Omental fat pad (tissue), 3 donors: ENCODE measurements at regions not wholly inside any gene's neighbourhood (a gene's known extent, or its start where the extent isn't known, plus 50 kb on each side); places are given as distances from the start of the nearest gene placed in this dataset.

Experiments
- ATAC-seq: fragments of 150-250 bp; one replicate; pipeline ENCODE4 v1.9.1; 2016; ENCODE audit warnings: mild to moderate bottlenecking, moderate library complexity; ENCODE audit not compliant: low FRiP score
- DNase-seq: peaks from one replicate; pipeline ENCODE4 v3.0.0-alpha.2; 2019; ENCODE audit warnings: low spot score
- TF ChIP-seq, protein P1 (sequence below), 3 donors: fragments of 450-650 bp; IDR thresholded peaks; one replicate each; pipeline ENCODE4 v1.5.1; 2016 to 2017; ENCODE audit warnings: antibody characterized with exemption in 3 of 3, mild to moderate bottlenecking in 3 of 3, moderate library complexity in 2 of 3

DNA sequence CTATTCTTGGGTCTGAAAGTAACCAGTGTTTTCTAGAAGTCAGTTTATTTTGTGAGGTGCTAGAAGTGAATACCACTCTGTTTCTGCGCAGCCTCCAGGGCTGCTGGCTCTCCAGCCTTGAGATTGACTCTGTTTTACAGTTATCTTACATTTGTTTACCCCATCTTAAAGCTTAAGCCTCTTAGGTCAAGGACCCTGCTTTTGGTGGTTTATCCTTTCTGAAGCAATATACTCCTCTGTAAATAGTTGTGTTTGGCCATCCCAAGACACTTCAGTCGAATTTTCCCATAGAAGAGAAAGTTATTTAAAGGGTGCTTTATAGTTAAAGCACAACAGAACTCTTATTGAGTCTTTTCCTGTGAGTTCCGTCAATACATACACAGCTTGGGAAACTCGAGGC lies 190.6 kb upstream of the RSPO3 start:
- TF ChIP-seq, protein P1, sequence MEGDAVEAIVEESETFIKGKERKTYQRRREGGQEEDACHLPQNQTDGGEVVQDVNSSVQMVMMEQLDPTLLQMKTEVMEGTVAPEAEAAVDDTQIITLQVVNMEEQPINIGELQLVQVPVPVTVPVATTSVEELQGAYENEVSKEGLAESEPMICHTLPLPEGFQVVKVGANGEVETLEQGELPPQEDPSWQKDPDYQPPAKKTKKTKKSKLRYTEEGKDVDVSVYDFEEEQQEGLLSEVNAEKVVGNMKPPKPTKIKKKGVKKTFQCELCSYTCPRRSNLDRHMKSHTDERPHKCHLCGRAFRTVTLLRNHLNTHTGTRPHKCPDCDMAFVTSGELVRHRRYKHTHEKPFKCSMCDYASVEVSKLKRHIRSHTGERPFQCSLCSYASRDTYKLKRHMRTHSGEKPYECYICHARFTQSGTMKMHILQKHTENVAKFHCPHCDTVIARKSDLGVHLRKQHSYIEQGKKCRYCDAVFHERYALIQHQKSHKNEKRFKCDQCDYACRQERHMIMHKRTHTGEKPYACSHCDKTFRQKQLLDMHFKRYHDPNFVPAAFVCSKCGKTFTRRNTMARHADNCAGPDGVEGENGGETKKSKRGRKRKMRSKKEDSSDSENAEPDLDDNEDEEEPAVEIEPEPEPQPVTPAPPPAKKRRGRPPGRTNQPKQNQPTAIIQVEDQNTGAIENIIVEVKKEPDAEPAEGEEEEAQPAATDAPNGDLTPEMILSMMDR (IDR thresholded peaks at IDR 0.05): no peak
- no peak for ATAC-seq
- DNase-seq: no peak

DNA sequence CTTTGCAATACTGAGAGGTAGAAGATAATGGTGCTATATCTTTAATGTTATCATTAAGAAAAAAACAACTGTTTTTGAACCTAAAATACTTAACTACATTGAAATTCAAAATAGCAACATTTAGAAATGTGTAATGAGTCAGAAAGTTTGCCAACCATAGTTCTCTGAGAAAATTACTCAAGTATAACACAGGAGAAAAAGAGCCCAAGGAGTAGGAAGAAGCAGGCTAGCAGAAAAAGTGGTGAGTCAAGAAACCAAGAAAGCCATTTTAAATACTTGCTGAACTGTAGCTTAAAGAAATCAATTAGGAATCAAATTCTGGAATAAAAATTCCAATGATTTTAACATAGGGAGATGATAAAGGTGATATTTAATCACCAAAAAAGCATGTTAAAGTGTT lies 181.0 kb upstream of the RSPO3 start:
- DNase-seq: no peak
- no peak for ATAC-seq
- TF ChIP-seq, protein P1 (IDR thresholded peaks at IDR 0.05): no peak

DNA sequence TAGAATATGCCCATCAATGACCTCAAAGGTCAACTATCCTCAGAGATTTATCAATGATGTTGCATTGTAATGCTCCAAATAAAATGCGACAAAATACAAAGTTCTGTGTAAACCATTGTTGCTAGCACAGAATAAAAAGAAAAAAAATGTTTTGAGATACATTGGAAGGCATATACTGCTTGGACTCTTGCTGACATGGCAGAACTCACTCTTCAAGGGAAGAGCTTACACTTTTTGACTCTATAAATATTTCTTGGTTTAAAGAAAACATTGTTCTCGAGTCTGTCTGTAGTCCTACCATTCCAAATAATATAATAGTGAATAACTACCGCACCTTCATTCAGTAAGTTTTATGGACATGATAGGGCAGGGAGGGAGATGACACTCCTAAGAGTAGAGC lies 178.7 kb upstream of the RSPO3 start:
- DNase-seq: no peak
- ATAC-seq: no peak
- TF ChIP-seq, protein P1 (IDR thresholded peaks at IDR 0.05): no peak

DNA sequence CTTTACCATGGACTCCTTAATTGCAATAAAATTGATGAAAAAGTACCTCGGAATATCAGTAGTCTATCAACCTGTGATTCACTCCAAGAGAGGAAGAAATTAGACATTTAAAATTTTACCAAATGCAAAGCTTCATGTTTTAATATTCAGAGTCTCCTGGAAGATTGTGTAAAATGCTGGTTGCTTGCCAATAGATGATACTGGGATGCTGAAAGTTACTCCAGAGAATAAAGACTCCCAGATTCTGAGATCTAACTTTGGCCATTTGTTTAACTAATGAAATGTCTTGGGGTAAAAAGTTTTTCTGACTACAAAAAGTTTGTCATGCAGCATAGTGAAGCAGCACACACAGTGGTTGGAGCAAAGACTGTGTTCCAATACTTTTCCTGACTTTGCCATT lies 176.7 kb upstream of the RSPO3 start:
- TF ChIP-seq, protein P1 (IDR thresholded peaks at IDR 0.05): no peak
- DNase-seq (no peak), ATAC-seq (no peak)

DNA sequence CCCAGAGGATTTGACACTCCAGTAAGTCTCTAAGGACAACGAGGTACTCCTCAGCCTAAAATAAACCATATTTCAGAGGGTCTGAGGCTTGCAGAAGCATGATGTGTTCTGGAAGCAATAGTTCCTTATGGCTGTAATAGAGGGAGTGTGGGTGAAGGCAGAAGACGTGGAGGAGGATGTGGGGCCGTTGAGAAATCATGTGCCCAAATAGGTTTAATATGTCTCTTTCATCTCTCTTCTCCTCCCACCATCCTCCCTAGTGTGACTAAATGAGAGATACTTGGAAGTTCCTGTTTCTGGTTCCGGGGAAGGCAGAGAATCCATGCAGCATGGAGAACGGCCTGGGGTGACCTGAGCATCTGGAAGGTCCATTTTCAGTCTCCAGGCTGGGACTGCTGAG lies 174.0 kb upstream of the RSPO3 start:
- no peak for DNase-seq
- ATAC-seq: peak; percentile 54
- TF ChIP-seq, protein P1 (IDR thresholded peaks at IDR 0.05): no peak

DNA sequence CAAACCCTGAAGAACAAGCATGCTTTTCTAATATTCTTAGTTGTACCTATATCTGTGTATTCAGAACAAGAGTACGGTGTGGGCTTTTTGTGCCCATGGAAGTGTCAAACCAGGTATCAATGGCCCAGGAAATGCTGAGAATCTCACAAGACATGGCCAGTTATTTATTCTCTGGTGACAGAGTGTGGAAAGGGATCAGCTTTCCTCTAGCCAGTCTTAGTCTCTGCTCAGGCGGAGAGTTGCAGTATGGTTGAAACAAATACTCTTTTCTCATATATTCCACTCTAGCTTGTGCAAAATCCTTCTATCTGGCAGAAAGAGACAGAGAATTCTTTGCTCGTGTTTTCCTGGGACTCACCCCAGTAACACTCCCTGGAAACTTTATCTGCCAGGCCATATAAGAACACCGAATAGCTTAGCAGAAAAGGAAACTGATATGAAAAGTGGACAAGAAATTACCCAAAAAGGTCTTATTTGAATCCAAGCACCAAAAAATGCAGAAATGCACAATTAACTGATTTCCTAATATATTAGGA lies 173.3 kb upstream of the RSPO3 start:
- TF ChIP-seq, protein P1 (IDR thresholded peaks at IDR 0.05): no peak
- DNase-seq (no peak), ATAC-seq (no peak)

DNA sequence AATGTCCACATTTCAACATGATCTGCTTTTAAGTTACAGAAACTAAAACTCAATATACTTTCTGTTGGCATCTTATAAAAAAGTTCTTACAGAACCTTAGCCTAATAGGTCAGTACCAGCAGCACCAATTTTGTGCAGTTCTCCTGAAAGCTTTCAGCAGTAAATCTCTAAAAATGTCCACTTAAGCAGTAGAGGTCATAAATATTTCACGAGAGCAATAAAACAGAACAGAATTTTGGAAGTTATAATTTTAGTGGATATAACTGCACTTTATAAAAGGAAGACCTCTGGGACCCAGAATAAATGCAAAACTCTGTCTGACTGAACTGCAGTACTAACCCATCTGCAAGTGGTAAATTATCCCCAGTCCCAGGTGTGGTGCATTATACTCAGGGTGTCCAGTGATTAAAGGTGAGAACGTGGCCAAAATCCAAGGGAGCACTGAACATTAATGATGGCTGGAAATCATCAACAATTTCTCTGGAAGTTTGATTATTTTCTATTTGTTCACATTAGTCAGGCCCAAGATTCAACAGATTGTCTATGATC lies 172.6 kb upstream of the RSPO3 start:
- no peak for DNase-seq

More for the DNA sequence above, 172.6 kb upstream of the RSPO3 start:
- TF ChIP-seq, protein P1 (IDR thresholded peaks at IDR 0.05): no peak
- no peak for ATAC-seq
